ENCODE measurements at regions not wholly inside any gene's neighbourhood (a gene's known extent, or its start where the extent isn't known, plus 50 kb on each side); places are given as distances from the start of the nearest gene placed in this dataset.
"Not testable (repeated sequence)": the region's sequence is repeated elsewhere in the genome, so short reads cannot be mapped to it uniquely, and the experiment has no call there.

GRCh38 chr1:245056913-245057312 lies 97.9 kb upstream of the KIF26B start:
- no peak overlapping the region for H3K4me3 Mint-ChIP-seq
- Histone ChIP-seq H4K20me1 (replicated peaks; ENCODE audit: insufficient read depth) (no peaks in the 10 kb centered on the region), H3K4me1 (ENCODE audit: insufficient read depth) (peaks cover 39% of the 10 kb centered on the region), H3K9me2 (ENCODE audit: insufficient read depth) (no peaks in the 10 kb centered on the region), H3K27me3 (ENCODE audit: insufficient read depth) (no peaks in the 10 kb centered on the region), H3K4me2 (no peak overlapping the region), H2AFZ (no peak overlapping the region), H3K27ac (ENCODE audit: low read depth) (no peak overlapping the region), H3K79me2 (replicated peaks; ENCODE audit: insufficient read depth) (no peaks in the 10 kb centered on the region), H3F3A (replicated peaks; ENCODE audit: low read depth) (no peaks in the 10 kb centered on the region), H3K36me3 (ENCODE audit: insufficient read depth) (no peaks in the 10 kb centered on the region), H3K4me3 (no peak overlapping the region)
- H3K4me1 Mint-ChIP-seq: peaks cover 53% of the 10 kb centered on the region
- H3K27me3 Mint-ChIP-seq (ENCODE audit: insufficient read depth, low read depth, poor library complexity): peaks cover 9% of the 10 kb centered on the region
- H3K36me3 Mint-ChIP-seq (ENCODE audit: low read depth): peaks cover 25% of the 10 kb centered on the region
- H3K27ac Mint-ChIP-seq: no peak overlapping the region
- ATAC-seq: no peak
- DNase-seq (ENCODE audit: low spot score): no peak
- TF ChIP-seq CREB1 (CRISPR knock-in tag; IDR thresholded peaks at IDR 0.05; ENCODE audit: low read depth) (no peak), ZNF331 (CRISPR knock-in tag; IDR thresholded peaks at IDR 0.05; ENCODE audit: low read depth) (no peak), REST (IDR thresholded peaks at IDR 0.05; ENCODE audit: unreplicated experiment) (no peak), POLR2AphosphoS5 (IDR thresholded peaks at IDR 0.05; ENCODE audit: low read depth) (no peak), EZH2 (IDR thresholded peaks at IDR 0.05; ENCODE audit: low read depth, unreplicated experiment) (no peak), ZNF462 (CRISPR knock-in tag; IDR thresholded peaks at IDR 0.05) (no peak), NANOG (IDR thresholded peaks at IDR 0.05; ENCODE audit: borderline replicate concordance) (no peak)
- peaks cover 16% of the 10 kb centered on the region for H3K9me3 Mint-ChIP-seq

- DNase-seq (ENCODE audit: low spot score); H3K27ac Mint-ChIP-seq: not testable (repeated sequence)
- H3K4me1 Mint-ChIP-seq: peaks cover 59% of the 10 kb centered on the region
These were observed 98.5 kb upstream of the KIF26B start for GRCh38 chr1:245056296-245056695.

More at GRCh38 chr1:245056296-245056695, 98.5 kb upstream of the KIF26B start:
- H3K27me3 ChIP-seq (ENCODE audit: insufficient read depth); ATAC-seq; H3K79me2 ChIP-seq (replicated peaks; ENCODE audit: insufficient read depth); H3K9me2 ChIP-seq (ENCODE audit: insufficient read depth); H2AFZ ChIP-seq; H3K4me3 ChIP-seq; H3F3A ChIP-seq (replicated peaks; ENCODE audit: low read depth); H3K4me2 ChIP-seq; H3K4me3 Mint-ChIP-seq; H3K27me3 Mint-ChIP-seq (ENCODE audit: insufficient read depth, low read depth, poor library complexity); H3K27ac ChIP-seq (ENCODE audit: low read depth); H4K20me1 ChIP-seq (replicated peaks; ENCODE audit: insufficient read depth); H3K36me3 ChIP-seq (ENCODE audit: insufficient read depth): not testable (repeated sequence)
- peaks cover 16% of the 10 kb centered on the region for H3K9me3 Mint-ChIP-seq
- H3K4me1 ChIP-seq (ENCODE audit: insufficient read depth): peaks cover 43% of the 10 kb centered on the region
- peaks cover 25% of the 10 kb centered on the region for H3K36me3 Mint-ChIP-seq (ENCODE audit: low read depth)
